ENCODE measurements at regions not wholly inside any gene's neighbourhood (a gene's known extent, or its start where the extent isn't known, plus 50 kb on each side); places are given as distances from the start of the nearest gene placed in this dataset.

DNA sequence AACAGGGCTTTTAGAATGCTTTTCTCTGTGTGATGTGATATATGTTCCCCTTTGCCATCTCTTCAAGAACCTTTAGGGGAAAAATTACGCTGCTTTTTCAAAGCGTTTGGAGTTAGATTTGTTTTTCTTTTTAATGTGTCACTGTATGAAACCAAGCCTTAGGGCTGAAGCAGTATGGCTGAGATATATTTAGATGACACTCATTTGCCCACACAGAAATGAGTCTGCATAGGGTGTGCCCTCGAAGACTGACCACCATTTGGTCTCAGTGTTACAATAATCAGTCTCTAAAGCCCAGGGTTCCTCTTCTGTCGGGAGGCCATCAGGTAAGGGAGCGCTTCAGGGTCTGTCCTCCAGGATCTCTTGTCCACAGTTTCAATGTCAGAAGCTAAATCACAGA is 213.0 kb upstream of the NCAM1 start:
- in situ Hi-C loops (cut with HindIII; ENCODE audit: low pct_unique_long_range_greater_than_20kb, low sequenced_read_pairs), result no loop called here
- DNase-seq (ENCODE audit: low read depth, low spot score), result no peak

GRCh38 chr11:112748713-112749543 is 212.3 kb upstream of the NCAM1 start:
- in situ Hi-C loops (cut with HindIII; ENCODE audit: low pct_unique_long_range_greater_than_20kb, low sequenced_read_pairs), result no loop called here
- DNase-seq (ENCODE audit: low read depth, low spot score), result no peak

GRCh38 chr11:112751329-112751728 is 209.9 kb upstream of the NCAM1 start:
- in situ Hi-C loops (cut with HindIII; ENCODE audit: low pct_unique_long_range_greater_than_20kb, low sequenced_read_pairs), result no loop called here
- no peak for DNase-seq (ENCODE audit: low read depth, low spot score)

DNA sequence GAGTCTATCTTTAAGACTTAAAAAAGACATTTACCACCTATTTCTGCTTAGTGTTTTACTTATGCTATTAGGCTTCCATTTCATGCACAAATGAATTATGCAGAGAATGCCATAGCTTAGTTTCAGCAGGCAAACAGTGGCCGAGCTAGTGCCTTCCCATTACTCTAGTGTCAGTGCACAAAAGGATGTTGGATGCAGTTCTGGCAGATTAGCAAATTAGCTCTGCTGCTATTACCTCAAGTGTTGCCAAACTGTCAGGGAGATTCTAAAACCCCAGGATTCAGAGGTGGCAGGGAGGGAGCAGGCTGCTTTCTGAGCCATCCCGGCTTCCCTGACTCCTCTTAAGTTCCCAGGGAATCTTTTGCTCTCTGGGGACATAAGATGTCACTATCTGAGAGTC is 209.4 kb upstream of the NCAM1 start:
- DNase-seq (ENCODE audit: low read depth, low spot score), result no peak
- in situ Hi-C loops (cut with HindIII; ENCODE audit: low pct_unique_long_range_greater_than_20kb, low sequenced_read_pairs), result no loop called here

GRCh38 chr11:112752563-112752962 is 208.7 kb upstream of the NCAM1 start:
- in situ Hi-C loops (cut with HindIII; ENCODE audit: low pct_unique_long_range_greater_than_20kb, low sequenced_read_pairs), result no loop called here
- DNase-seq (ENCODE audit: low read depth, low spot score), result no peak

DNA sequence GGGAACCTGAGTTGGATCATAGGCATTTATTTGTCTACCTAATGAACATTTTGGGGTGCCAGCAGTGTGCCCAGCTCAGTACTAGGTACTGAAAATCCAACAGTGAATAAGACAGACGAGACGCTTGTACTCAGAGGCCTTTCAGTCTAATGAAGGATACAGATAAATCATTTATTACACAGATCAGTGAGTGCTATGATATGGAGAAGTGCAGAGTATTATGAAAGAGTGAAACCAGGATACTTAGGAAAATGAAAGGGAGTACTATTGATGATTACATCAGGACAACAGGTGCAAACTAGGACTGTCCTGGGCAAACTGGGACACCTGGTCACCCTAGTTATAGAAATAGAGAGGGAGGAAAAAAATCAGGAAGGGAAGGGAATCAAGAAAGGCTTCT is 207.5 kb upstream of the NCAM1 start:
- in situ Hi-C loops (cut with HindIII; ENCODE audit: low pct_unique_long_range_greater_than_20kb, low sequenced_read_pairs), result no loop called here
- no peak for DNase-seq (ENCODE audit: low read depth, low spot score)

- in situ Hi-C loops (cut with HindIII; ENCODE audit: low pct_unique_long_range_greater_than_20kb, low sequenced_read_pairs), result no loop called here
- DNase-seq (ENCODE audit: low read depth, low spot score), result no peak
Measured at GRCh38 chr11:112759418-112759817, 201.8 kb upstream of the NCAM1 start.

DNA sequence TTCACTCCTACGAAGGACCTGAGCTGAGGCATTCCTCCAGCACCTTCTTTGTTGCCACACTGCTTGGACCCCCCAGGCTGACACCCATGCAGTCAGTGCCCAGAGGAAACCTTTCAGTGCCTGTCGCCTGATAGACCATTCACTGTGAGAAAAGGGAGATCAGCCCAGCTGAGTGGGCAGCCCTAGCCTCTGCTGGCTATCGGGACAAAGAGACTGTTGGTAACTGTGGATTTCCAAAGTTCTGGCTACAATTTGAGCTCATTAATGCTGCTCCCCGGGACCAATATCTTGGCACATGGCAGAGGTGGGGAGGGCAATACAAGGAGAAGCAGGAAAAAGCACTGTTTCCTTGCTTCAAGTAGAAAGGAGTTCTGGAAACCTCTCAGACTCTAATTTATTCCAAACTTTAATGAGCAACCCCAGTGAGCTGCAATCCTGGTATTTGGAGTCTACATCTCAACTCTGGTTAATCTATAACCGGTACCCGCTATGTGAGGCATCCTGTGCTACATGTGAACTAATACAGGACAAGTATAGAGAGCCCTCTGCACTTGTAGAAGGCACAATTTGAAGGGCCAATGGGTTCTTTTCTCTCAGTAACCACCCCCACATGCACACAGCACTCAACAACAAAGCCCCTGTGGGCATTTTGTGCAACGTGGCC is 200.7 kb upstream of the NCAM1 start:
- DNase-seq (ENCODE audit: low read depth, low spot score), result no peak
- in situ Hi-C loops (cut with HindIII; ENCODE audit: low pct_unique_long_range_greater_than_20kb, low sequenced_read_pairs), result no loop called here

GRCh38 chr11:112761911-112762706 is 199.1 kb upstream of the NCAM1 start:
- in situ Hi-C loops (cut with HindIII; ENCODE audit: low pct_unique_long_range_greater_than_20kb, low sequenced_read_pairs), result no loop called here
- no peak for DNase-seq (ENCODE audit: low read depth, low spot score)

DNA sequence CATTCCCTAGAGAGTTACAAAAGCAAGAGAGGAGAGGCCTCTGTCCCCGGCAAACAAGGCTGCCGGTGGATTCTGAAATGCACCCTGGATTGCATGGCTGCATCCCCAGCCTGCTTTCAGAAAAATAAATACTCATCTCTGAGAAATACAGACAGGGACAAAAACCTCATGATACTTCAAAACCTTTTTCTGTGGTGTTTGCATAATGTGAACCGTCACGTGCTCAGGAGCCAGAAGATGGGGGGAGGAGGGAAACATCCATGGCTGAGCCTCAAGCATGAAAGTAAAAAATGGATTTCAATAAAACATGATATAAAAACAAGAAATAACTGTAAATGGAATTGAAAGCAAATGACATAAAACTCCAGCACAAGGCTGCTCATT is 198.5 kb upstream of the NCAM1 start:
- in situ Hi-C loops (cut with HindIII; ENCODE audit: low pct_unique_long_range_greater_than_20kb, low sequenced_read_pairs), result no loop called here
- DNase-seq (ENCODE audit: low read depth, low spot score), result no peak

- no peak for DNase-seq (ENCODE audit: low read depth, low spot score)
- in situ Hi-C loops (cut with HindIII; ENCODE audit: low pct_unique_long_range_greater_than_20kb, low sequenced_read_pairs), result no loop called here
Measured at GRCh38 chr11:112765337-112765736, 195.9 kb upstream of the NCAM1 start.

- no peak for DNase-seq (ENCODE audit: low read depth, low spot score)
- in situ Hi-C loops (cut with HindIII; ENCODE audit: low pct_unique_long_range_greater_than_20kb, low sequenced_read_pairs), result no loop called here
Measured at GRCh38 chr11:112769170-112769569, 192.1 kb upstream of the NCAM1 start.

- in situ Hi-C loops (cut with HindIII; ENCODE audit: low pct_unique_long_range_greater_than_20kb, low sequenced_read_pairs), result no loop called here
- no peak for DNase-seq (ENCODE audit: low read depth, low spot score)
Measured at GRCh38 chr11:112769584-112769983, 191.6 kb upstream of the NCAM1 start.

- in situ Hi-C loops (cut with HindIII; ENCODE audit: low pct_unique_long_range_greater_than_20kb, low sequenced_read_pairs), result no loop called here
- DNase-seq (ENCODE audit: low read depth, low spot score), result no peak
Measured at GRCh38 chr11:112770033-112770432, 191.2 kb upstream of the NCAM1 start.

GRCh38 chr11:112770487-112770886 is 190.7 kb upstream of the NCAM1 start:
- no peak for DNase-seq (ENCODE audit: low read depth, low spot score)
- in situ Hi-C loops (cut with HindIII; ENCODE audit: low pct_unique_long_range_greater_than_20kb, low sequenced_read_pairs), result no loop called here

DNA sequence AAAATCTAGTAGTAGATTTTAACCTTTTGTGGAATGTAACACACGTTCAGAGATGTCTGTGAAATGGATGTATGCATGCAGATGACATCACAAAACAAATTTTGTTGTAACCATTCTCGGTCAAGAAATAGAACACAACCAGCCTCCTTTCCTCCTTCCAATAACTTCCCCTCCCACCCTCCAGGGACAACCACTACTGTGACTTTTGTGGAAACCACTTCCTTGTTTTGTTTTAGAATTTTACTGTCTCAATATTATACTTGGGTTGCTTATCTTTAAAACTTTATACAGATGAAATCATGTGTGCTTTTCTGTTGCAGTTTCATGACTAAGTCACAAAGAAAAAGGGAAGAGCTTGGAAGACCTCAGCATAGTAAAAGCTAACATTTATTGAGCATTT is 189.4 kb upstream of the NCAM1 start:
- in situ Hi-C loops (cut with HindIII; ENCODE audit: low pct_unique_long_range_greater_than_20kb, low sequenced_read_pairs), result no loop called here
- no peak for DNase-seq (ENCODE audit: low read depth, low spot score)

DNA sequence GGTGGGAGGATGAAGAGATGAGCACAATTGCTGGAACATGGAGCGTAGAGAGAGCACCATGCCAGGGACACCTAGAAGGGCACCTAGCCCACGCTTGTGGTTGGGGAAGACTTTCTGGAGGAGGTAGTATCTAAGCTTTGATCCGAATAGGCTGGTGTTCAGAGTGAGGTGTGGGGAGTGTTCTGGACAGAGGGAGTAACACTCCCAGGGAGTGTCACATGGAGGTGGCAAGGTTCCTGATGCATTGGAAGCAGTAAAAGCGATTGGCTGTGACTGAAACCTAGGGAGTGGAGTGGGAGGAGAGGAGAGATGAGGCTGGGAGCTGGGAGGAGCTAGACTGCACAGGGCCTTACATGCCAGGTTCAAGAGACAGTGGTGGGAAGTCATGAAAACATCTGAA is 188.0 kb upstream of the NCAM1 start:
- in situ Hi-C loops (cut with HindIII; ENCODE audit: low pct_unique_long_range_greater_than_20kb, low sequenced_read_pairs), result no loop called here
- no peak for DNase-seq (ENCODE audit: low read depth, low spot score)

- in situ Hi-C loops (cut with HindIII; ENCODE audit: low pct_unique_long_range_greater_than_20kb, low sequenced_read_pairs), result no loop called here
- no peak for DNase-seq (ENCODE audit: low read depth, low spot score)
Measured at GRCh38 chr11:112776834-112777233, 184.4 kb upstream of the NCAM1 start.

All from SK-MEL-5 (cell line).